OCI-LY7 (cell line): ENCODE measurements at regions not wholly inside any gene's neighbourhood (a gene's known extent, or its start where the extent isn't known, plus 50 kb on each side); places are given as distances from the start of the nearest gene placed in this dataset.

Experiments
- CTCF ChIP-seq: fragments of 200-600 bp; sonication (generic); conservative IDR thresholded peaks from 2 replicates; pipeline ENCODE4 v1.5.1; 2014; ENCODE audit warnings: mild to moderate bottlenecking, antibody characterized with exemption, low read length, moderate library complexity, mixed read lengths
- EZH2phosphoT487 ChIP-seq: fragments of 200-600 bp; sonication (generic); IDR thresholded peaks from 2 replicates; pipeline ENCODE4 v1.6.1; 2018; ENCODE audit warnings: low read depth, borderline replicate concordance, mild to moderate bottlenecking, mixed run types, antibody characterized with exemption, low read length, moderate library complexity, mixed read lengths

- TF ChIP-seq EZH2phosphoT487 = no peak
- TF ChIP-seq CTCF = no peak
These were observed 958.3 kb downstream of the GALC start for GRCh38 chr14:87034680-87035079.
